Neutrophil (primary cell): ENCODE measurements at regions not wholly inside any gene's neighbourhood (a gene's known extent, or its start where the extent isn't known, plus 50 kb on each side); places are given as distances from the start of the nearest gene placed in this dataset.

ENCODE experiments used
- H3K27ac ChIP-seq: fragments of 200-600 bp; sonication (generic); 2 replicates; pipeline ENCODE4 v1.5.1; 2016; ENCODE audit warnings: mild to moderate bottlenecking, moderate library complexity
- H3K27me3 ChIP-seq: fragments of 200-600 bp; sonication (generic); 2 replicates; pipeline ENCODE4 v1.6.0; 2016; ENCODE audit warnings: mild to moderate bottlenecking
- H3K36me3 ChIP-seq: fragments of 200-600 bp; sonication (generic); 2 replicates; pipeline ENCODE4 v1.5.1; 2017
- H3K4me1 ChIP-seq, 2 experiments: fragments of 200-600 bp in 1 of 2; sonication (generic) in 1 of 2; 1 replicate in 1 of 2; 2 replicates in 1 of 2; pipeline versions ENCODE4 v1.5.1 to v1.6.1; 2013 to 2016; ENCODE audit warnings: low read depth in 1 of 2, low read length in 1 of 2, mild to moderate bottlenecking in 1 of 2, moderate library complexity in 1 of 2; ENCODE audit not compliant: control insufficient read depth in 1 of 2, insufficient read depth in 1 of 2
- H3K4me3 ChIP-seq, 2 experiments: fragments of 200-600 bp in 1 of 2; sonication (generic) in 1 of 2; 1 replicate in 1 of 2; 2 replicates in 1 of 2; pipeline ENCODE4 v1.5.1; 2013 to 2016; ENCODE audit warnings: low read depth in 1 of 2, low read length in 1 of 2, mild to moderate bottlenecking in 1 of 2, moderate library complexity in 1 of 2
- H3K9me3 ChIP-seq: fragments of 200-600 bp; sonication (generic); 2 replicates; pipeline ENCODE4 v1.5.1; 2016
- TF ChIP-seq, protein P1 (sequence below): fragments of 200-600 bp; sonication (generic); IDR thresholded peaks from 2 replicates; pipeline ENCODE4 v1.5.1; 2016; ENCODE audit warnings: antibody characterized with exemption

DNA sequence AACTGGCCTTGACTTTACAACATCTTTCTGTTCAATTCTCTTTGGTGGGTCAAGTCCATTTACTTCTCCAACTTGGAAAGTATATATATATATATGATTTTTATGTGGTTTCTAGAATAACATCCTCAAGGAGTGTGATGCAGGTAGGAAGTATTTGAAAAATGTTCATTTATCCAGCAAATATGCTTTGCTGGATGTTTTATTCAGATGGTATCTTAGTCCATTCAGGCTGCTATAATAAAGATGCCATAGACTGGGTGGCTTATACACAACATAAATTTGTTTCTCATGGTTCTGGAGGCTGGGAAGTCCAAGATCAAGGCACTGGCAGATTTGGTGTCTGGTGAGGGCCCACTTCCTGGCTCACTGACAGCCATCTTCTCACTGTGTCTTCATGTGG, 168.7 kb upstream of the RASGRP1 start:
- no peak overlapping the region for H3K4me3 ChIP-seq
- no peaks in the 10 kb centered on the region for H3K36me3 ChIP-seq
- no peaks in the 10 kb centered on the region for H3K4me1 ChIP-seq
- H3K27ac ChIP-seq, result no peak overlapping the region
- TF ChIP-seq, protein P1, sequence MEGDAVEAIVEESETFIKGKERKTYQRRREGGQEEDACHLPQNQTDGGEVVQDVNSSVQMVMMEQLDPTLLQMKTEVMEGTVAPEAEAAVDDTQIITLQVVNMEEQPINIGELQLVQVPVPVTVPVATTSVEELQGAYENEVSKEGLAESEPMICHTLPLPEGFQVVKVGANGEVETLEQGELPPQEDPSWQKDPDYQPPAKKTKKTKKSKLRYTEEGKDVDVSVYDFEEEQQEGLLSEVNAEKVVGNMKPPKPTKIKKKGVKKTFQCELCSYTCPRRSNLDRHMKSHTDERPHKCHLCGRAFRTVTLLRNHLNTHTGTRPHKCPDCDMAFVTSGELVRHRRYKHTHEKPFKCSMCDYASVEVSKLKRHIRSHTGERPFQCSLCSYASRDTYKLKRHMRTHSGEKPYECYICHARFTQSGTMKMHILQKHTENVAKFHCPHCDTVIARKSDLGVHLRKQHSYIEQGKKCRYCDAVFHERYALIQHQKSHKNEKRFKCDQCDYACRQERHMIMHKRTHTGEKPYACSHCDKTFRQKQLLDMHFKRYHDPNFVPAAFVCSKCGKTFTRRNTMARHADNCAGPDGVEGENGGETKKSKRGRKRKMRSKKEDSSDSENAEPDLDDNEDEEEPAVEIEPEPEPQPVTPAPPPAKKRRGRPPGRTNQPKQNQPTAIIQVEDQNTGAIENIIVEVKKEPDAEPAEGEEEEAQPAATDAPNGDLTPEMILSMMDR, result no peak
- H3K27me3 ChIP-seq, result no peaks in the 10 kb centered on the region
- H3K9me3 ChIP-seq, result no peaks in the 10 kb centered on the region

GRCh38 chr15:38740206-38740605, 175.6 kb upstream of the RASGRP1 start:
- Histone ChIP-seq H3K27me3 (no peaks in the 10 kb centered on the region), H3K4me1 (no peaks in the 10 kb centered on the region)
- TF ChIP-seq, protein P1, result no peak

GRCh38 chr15:38743147-38743546, 178.5 kb upstream of the RASGRP1 start:
- Histone ChIP-seq H3K4me1 (no peaks in the 10 kb centered on the region), H3K4me3 (no peak overlapping the region), H3K36me3 (no peaks in the 10 kb centered on the region), H3K27me3 (no peaks in the 10 kb centered on the region), H3K27ac (no peak overlapping the region), H3K9me3 (no peaks in the 10 kb centered on the region)
- TF ChIP-seq, protein P1, result no peak

More at GRCh38 chr15:38740206-38740605, 175.6 kb upstream of the RASGRP1 start:
- no peaks in the 10 kb centered on the region for H3K9me3 ChIP-seq
- H3K36me3 ChIP-seq, result no peaks in the 10 kb centered on the region
- H3K27ac ChIP-seq, result no peak overlapping the region
- H3K4me3 ChIP-seq, result no peak overlapping the region

GRCh38 chr15:38745126-38745525, 180.5 kb upstream of the RASGRP1 start:
- no peaks in the 10 kb centered on the region for H3K36me3 ChIP-seq
- H3K4me3 ChIP-seq, result no peak overlapping the region
- no peak overlapping the region for H3K27ac ChIP-seq
- no peaks in the 10 kb centered on the region for H3K27me3 ChIP-seq
- H3K9me3 ChIP-seq, result no peaks in the 10 kb centered on the region
- no peaks in the 10 kb centered on the region for H3K4me1 ChIP-seq
- TF ChIP-seq, protein P1, result no peak

- no peaks in the 10 kb centered on the region for H3K4me1 ChIP-seq
- H3K27me3 ChIP-seq, result no peaks in the 10 kb centered on the region
- no peak overlapping the region for H3K4me3 ChIP-seq
- H3K9me3 ChIP-seq, result no peaks in the 10 kb centered on the region
- no peak overlapping the region for H3K27ac ChIP-seq
- H3K36me3 ChIP-seq, result no peaks in the 10 kb centered on the region
- TF ChIP-seq, protein P1, result no peak
Observed at GRCh38 chr15:38745626-38746025, 181.0 kb upstream of the RASGRP1 start.

DNA sequence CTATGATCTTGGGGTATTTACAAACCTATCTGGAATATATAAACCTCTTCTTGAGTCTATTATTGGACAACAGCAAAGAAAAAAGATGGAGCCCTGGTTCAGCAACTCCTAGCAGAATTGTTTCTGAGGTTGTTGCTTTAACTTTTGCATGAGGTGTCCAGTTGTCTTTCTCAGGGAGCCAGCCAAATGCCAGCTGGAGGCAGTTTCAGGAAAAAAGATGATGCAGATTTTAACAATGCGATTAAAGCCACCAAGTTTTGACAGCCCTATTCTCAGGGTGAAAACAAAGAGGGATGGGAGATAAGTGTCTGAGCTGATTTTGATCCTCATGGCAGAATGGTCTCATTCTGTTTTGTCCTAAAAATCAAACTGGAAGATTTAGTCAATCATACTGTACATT, 181.6 kb upstream of the RASGRP1 start:
- H3K27me3 ChIP-seq, result no peaks in the 10 kb centered on the region
- no peak overlapping the region for H3K27ac ChIP-seq
- no peak overlapping the region for H3K4me3 ChIP-seq
- no peaks in the 10 kb centered on the region for H3K4me1 ChIP-seq
- H3K36me3 ChIP-seq, result no peaks in the 10 kb centered on the region
- TF ChIP-seq, protein P1, result no peak
- no peaks in the 10 kb centered on the region for H3K9me3 ChIP-seq
